Sciatic nerve (tissue), 2 donors: ENCODE measurements at regions not wholly inside any gene's neighbourhood (a gene's known extent, or its start where the extent isn't known, plus 50 kb on each side); places are given as distances from the start of the nearest gene placed in this dataset.
"Not testable (repeated sequence)": the region's sequence is repeated elsewhere in the genome, so short reads cannot be mapped to it uniquely, and the experiment has no call there.

Experiments
- ATAC-seq: fragments of 200-7000 bp; cut with Tn5 transposase; one replicate; pipeline ENCODE4 v1.9.1; 2020; ENCODE audit warnings: mild to moderate bottlenecking, moderate library complexity
- DNase-seq: peaks from one replicate; pipeline ENCODE4 v3.0.0-alpha.2; 2020; ENCODE audit warnings: low spot score
- intact Hi-C: fragments of 100-400 bp; cut with DNase I; formaldehyde crosslinking; loops from one replicate; pipeline ENCODE4 v1.14.2; 2022
- donor health status: DM: no; HTN: no; CAD: no.
- donor health status: DM: no; HTN: no; CAD: no.

DNA sequence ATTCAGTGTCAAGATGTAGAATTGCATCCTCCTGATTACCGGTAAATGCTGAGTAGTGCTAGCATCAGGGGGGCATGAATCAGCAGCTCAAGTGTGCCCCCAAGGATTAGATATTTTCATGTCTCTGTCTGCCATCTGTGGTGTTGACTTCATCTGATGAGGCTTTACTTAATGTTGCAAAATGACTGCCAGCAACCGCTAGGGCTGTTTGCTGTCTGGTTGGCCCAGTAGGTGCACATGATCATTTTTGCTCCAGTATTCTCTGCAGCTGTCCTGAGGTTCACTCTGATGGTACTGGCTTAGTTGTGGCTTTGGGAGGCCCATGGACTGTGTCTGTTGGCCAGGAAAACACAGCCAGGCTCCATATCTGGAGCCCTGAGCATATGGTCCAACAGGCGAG lies 316.4 kb downstream of the SOX2 start:
- DNase-seq (no peak), ATAC-seq (no peak)
- intact Hi-C loops: no loop called here

DNA sequence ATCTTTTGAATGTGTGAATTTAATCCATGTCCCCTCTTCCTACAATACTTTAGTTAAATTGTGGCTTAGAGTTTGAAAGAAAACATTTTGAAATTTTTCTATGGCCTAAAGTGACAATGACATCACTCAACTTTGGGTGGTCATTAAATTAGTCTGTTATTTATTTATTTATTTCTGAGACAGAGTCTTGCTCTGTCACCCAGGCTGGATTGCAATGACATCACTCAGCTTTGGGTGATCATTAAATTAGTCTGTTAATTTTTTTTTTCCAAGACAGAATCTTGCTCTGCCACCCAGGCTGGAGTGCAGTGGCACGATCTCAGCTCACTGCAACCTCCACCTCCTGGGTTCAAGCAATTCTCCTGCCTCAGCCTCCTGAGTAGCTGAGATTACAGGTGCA lies 322.5 kb downstream of the SOX2 start:
- ATAC-seq, intact Hi-C loops, DNase-seq: not testable (repeated sequence)

DNA sequence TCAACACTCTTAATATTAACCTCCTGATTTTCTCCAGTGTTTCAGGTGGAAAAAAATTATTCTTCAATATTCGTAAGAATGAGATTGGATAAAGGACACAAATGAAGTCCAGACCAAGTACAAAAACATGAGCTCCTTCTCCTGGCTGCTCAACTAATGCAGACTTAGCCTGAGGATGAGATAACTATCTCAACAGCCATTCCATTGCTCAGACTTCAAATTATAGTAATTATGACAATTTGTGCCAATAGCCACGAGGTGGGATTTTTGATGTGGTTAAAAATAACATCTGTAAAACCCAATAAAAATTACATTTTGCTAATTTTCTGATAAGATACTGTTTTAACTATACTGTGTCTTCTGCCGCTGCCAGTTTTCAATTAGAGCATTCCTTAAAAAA lies 323.6 kb downstream of the SOX2 start:
- no peak for ATAC-seq
- intact Hi-C loops: no loop called here
- no peak for DNase-seq

DNA sequence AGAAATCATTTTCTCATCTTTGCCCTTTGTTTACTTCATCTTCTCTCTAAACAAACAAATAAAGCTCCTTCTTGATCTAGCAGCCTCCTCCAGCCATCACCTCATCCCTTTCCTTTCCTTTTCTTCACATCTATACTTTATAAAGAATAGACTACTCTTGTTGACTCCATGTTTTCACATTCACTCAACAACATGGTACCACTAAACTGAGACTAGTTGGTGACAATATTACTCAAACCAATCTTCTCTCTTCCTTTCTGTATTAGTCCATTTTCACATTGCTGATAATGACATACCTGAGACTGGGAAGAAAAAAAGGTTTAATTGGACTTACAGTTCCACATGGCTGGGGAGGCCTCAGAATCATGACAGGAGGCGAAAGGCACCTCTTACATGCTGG lies 324.7 kb downstream of the SOX2 start:
- no peak for ATAC-seq

DNA sequence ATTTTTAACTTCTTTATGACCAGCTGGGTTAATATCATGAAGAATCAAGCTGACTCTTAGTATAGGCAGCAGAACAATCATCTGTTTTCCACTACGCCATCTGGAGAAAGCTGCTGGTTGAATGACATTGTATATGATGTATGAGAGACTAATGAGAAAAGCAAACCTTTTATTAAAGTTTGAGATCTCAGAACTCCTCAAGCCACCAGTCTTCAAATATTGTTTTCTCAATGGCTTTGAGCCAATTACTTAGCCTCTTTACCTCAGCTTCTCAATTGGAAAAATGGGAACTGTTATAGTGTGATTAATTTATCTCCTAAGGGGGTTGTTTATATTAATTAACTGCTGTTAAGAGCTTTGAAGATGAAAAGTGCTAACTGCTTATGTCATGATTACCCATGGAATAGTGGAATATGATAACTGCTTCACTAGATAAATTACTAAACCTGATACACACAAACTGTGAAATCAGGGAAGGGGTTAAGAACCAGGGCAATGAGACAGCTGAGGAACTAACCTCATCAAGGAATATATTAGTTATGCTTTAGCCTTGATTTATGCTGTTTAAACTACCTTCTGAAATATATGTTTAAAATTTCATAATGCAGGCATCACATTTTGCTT lies 330.1 kb downstream of the SOX2 start:
- DNase-seq (no peak), ATAC-seq (no peak)
- intact Hi-C loops: no loop called here

More for the DNA sequence above, 324.7 kb downstream of the SOX2 start:
- no peak for DNase-seq
- intact Hi-C loops: no loop called here

DNA sequence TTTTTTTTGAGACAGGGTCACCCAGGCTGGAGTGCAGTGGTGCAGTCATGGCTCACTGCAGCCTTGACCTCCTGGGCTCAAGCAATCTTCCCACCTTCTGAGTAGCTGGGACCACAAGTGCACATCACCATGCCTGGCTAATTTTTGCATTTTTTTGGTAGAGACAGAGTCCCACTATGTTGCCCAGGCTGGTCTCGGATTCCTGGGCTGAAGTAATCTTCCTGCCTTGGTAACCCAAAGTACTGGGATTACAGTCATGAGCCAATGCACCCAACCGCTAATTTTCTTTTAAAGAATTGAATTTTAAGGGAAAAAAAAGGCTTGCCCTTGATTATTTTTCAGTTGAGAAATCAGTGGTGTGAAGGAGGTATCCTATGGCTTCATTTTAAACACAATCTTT lies 334.0 kb downstream of the SOX2 start:
- DNase-seq: no peak
- intact Hi-C loops: no loop called here
- ATAC-seq: no peak

DNA sequence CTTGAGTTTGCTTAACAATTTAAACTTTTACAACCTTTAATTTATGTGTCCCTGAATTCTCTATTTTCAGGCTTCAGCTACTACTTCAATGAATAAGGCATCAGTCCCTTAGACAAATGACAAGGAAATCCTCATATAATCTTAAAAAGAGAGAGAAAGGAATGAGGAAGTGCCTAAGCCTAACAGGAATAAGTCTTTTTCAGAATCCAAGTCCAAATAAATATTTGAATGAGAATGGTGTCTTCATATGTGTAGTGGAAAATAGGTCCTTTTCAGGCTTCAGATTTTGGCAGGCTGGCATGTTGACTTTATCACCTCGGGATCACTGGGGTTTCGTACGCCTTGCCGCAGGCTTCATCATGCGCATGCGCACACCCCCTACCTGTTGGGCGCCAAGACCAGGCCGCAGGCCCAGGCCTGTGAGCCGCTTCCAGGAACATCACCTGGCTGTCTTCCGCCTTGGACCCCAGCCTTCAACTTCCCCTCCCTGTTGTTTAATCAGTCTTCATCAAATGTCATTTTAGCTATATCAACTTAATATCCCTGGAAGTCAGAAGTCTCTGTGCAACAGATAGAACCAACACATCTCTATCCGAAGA lies 334.5 kb downstream of the SOX2 start:
- no peak for DNase-seq
- intact Hi-C loops: no loop called here
- ATAC-seq: no peak

DNA sequence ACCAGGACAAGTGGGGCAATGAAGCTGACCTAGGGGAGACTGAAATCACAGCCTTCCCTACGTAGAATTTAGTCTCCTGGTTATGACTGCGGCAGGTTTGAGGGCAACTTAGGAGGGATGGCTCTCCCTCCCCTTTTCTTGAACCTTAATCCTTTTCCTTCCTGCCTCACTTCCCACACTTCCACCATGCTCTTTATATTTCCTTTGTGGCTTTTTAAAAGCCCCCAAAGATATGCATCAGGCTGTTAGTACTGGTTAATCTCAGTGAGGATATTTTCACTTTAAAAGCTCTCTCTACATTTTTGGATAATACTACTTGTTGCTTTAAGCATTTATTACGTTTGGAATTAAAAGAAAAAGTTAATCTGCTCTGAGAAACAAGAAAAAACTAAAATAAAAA lies 339.2 kb downstream of the SOX2 start:
- no peak for ATAC-seq
- no peak for DNase-seq
- intact Hi-C loops: no loop called here

DNA sequence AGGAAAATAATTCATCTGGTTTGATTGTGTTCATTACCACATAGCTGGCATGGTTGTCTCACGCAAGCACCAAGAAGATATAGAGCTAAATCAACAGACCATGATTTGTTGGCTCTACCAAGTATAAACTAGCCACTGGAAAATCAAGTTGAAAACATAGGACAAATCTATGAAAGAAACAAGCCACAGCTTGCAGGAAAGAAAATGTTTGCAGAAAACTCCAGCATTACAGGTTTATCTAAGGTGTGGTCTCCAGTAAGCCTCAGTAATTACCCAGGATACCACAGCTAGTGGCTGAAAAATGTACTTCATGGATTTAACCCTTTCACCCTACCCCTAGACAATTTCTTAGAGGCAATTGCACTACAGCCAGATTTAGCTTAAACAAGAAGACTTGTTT lies 340.6 kb downstream of the SOX2 start:
- ATAC-seq: no peak
- intact Hi-C loops: no loop called here

DNA sequence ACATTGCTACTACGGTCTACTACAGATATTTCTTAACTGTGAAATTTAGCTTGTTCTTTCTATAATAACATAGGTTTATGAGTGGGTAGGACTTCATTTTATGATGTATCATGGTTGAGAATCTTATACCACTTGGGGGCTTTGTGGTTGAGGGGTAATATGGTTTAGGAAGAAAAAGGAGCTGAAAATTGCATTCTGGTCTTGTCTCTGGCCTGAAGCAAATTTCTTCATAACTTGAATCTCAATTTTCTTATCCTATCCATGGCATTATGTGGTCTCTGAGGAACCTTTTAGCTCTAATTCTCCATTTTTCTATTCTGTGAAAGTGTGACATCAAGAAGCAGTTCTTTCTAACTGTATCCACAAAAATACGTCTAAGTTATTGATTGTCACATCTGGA lies 341.0 kb downstream of the SOX2 start:
- no peak for ATAC-seq
- DNase-seq: no peak
- intact Hi-C loops: no loop called here

More for the DNA sequence above, 340.6 kb downstream of the SOX2 start:
- DNase-seq: no peak

DNA sequence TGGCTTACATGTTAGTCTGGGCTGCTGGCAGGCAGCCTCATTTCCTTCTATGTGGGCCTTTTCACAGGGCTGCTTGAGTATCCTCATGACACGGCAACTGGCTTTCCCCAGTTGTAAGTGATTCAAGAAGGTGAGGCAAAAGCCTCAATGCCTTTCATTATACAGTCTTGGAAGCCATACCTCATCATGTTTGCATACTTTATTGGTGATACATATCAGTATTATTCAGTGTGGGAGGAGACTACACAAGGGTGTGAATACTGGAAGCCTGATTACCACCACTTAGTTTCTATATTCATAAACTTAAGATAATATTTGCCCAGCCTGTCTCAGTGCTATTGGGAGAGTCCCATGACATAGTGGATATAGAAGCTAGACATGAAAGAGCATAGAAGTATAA lies 346.8 kb downstream of the SOX2 start:
- no peak for DNase-seq
- intact Hi-C loops: no loop called here
- no peak for ATAC-seq

DNA sequence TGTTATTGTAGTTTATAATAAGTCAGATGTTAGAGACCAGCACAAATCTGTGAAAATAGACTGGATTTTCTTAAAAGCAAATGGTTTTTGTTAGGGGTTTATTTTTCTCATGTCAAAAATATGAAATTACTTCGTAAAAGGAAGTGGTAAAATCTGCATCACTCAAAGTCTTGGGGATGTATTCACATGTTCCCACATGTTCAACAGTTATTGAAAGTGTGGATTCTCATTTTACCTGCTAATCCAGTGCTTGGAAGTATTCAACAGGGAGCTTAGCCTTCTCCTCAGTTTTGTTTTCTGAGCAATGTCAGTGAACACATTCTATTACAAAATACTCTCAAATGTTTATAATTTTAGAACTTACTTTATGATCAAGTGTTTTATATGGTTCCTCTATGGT lies 352.0 kb downstream of the SOX2 start:
- ATAC-seq (no peak), DNase-seq (no peak)
- intact Hi-C loops: no loop called here

DNA sequence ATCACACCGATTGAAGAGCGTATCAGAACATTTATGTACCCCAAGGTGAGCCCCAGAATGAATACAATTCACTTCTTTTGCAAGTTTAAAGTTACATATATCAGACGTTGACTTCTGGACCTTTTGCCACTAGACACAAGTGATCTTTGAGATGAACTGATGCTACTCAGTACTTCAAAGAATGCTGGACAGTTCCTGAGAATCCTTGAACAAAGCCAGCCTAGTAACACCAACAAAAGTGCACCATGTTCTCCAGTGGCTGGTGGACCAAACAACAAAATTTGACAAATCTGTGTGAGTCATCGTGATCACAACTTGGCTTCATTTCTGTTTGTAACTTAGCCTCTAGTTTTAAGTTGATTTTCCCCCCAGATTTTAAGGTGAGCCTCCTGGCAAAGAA lies 355.7 kb downstream of the SOX2 start:
- intact Hi-C loops: no loop called here
- DNase-seq (no peak), ATAC-seq (no peak)

DNA sequence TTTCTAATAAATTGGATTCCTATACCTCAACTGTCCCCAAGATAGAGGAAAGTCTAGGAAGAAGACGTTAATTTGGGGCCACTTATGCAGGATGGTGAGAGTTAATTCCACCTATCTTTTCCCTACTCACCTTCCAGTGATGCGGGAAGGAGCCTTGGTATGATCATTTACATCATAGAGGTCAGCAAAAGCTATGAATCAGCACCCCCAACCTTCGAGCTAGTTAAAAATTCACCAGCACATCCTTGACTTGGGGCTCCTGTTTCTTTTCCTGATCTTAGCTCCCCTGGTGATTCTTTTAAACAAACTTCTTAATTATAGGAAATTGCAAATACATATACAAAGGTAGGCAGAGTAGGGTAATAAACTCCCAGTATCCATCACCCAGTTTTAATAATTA lies 366.6 kb downstream of the SOX2 start:
- DNase-seq (no peak), ATAC-seq (no peak)
- intact Hi-C loops: no loop called here

DNA sequence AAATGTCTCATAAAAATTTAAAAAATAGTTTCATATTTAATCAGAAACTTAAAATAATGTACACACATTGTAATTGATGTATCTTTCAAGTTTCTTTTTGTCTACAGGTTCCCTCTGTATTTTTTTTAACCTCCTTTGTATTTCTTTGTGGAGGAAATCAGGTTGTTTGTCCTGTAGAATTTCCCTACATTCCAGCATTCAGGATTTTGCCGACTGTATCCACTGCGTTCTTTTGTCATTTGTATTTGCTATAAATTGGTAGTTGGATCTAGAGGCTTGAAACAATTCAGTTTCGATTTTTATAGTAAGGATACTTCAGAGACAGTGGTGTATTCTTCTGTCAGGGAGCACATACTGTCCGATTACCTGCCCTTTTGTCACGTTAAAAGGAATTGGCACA lies 367.2 kb downstream of the SOX2 start:
- no peak for ATAC-seq
- intact Hi-C loops: no loop called here
- no peak for DNase-seq

DNA sequence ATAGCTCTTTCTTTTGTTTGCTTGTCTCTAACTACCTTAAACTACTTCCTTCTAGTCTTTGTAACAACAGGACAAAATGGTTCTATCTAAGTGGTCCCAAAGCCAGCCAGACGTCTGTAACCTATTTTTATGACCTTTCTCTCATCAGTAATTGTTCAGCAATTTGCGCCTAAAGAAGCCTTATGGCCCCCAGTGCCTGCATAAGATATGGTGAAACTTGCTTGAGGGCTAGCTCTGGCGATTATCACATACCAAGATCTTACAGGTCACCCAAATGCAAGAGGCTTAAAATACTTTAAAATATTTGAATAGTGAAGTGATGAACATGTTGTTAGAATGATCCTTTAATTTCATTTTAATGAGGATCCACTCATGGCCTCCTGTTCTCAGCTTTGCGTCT lies 369.4 kb downstream of the SOX2 start:
- DNase-seq (no peak), ATAC-seq (no peak)
- intact Hi-C loops: no loop called here

DNA sequence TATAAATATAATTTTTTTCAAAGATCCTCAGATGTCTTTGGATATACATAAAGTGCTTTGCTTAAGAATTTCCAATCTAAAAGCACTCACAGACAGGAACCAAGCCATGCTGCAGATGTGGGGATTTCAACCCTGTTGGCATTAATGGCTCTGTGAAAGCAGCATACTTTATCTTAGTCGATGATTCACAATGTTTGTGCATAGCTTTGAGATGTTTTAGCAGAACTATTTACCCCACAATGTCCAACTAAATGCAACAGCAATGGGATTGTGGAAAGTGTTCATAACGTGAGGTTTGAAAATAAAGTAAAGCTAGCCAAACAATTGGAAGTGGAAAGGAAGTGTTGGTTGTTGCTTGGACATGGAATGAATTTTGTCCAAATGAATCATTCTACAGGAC lies 371.4 kb downstream of the SOX2 start:
- intact Hi-C loops: no loop called here
- DNase-seq (no peak), ATAC-seq (no peak)

DNA sequence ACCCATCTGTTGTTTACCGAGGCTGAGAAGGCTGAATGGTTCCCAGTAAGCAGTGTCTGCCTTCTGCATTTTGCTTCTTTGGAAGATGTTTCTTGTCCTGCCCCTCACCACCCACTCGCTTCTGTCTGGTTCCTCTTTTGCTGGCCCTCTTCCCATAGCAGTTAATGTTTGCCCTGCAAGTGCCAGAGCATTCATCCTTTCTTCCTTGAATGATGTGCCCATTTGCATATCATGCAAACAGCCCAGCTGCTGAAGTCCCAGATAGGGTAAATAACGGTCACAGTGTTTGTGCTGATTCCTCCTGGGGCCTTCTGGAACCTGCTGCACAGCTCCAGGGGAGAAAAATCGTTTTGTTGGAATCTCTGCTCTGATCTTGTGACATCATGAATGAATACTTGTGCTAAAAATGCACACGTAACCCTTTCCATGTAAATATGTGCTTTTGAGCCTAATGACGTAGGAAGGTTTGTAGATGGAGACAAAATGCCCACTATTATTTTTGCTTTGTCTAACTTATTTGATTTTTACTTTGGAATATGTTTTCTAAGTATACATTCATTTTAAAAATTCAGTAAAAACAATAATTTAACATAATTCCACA lies 381.0 kb downstream of the SOX2 start:
- ATAC-seq: no peak
- intact Hi-C loops: no loop called here
- no peak for DNase-seq

DNA sequence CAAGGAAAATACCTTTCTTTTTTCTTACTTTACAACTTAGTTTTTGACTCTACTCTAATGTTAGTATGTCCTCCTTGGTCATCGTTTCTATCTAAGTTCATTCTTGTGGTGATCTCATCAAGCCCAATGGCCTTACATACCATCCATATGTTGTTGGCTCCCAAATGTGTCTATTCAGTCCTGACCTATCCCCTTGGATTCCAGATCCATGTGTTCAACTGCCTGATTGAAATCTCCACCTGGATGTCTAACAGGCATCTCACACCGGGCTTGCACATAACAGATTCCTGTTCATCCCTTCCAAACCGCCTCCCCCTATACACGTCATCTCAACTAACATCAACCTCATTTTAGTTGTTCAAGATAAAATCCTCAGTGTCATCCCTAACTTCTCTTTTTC lies 382.6 kb downstream of the SOX2 start:
- intact Hi-C loops: no loop called here
- ATAC-seq: no peak

DNA sequence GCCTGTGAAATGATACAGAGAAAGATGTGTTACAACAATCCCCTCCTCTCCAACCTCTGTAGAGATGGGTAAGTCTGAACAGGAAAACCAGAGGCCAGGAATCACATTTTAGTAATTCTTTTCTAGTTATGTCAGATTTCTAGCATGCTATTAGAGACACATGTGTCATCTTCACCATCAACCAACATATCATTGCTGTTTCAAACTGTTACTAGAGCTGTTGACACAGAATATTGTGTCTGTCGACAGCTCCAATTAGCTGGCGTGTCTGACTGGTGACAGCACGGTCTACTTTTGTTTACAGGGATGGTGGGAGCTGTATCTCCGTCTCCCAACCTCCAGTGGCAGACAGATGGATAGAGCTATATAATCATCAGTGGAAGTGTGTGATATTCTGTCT lies 393.2 kb downstream of the SOX2 start:
- no peak for ATAC-seq
- intact Hi-C loops: no loop called here
- DNase-seq: no peak

More for the DNA sequence above, 382.6 kb downstream of the SOX2 start:
- no peak for DNase-seq

DNA sequence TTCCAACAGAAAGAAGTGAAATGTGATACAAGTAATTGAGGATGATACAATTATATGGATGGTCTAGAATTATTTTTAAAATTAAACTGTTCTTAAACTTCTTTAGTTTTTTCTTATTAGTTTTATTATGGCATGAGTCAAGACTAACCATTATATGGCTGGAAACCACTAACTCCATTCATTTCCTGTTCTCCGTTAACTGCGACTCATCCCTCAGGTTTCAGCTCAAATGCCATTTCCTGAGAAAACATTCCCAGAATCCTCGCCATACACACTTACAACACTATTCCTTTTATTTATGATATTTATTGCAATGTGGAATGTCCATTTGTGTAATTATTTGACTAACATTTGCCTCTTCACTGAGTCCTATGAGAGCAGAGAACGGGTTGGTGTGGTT lies 394.1 kb downstream of the SOX2 start:
- ATAC-seq (no peak), DNase-seq (no peak)
- intact Hi-C loops: no loop called here
